ENCODE measurements at regions not wholly inside any gene's neighbourhood (a gene's known extent, or its start where the extent isn't known, plus 50 kb on each side); places are given as distances from the start of the nearest gene placed in this dataset.

DNA sequence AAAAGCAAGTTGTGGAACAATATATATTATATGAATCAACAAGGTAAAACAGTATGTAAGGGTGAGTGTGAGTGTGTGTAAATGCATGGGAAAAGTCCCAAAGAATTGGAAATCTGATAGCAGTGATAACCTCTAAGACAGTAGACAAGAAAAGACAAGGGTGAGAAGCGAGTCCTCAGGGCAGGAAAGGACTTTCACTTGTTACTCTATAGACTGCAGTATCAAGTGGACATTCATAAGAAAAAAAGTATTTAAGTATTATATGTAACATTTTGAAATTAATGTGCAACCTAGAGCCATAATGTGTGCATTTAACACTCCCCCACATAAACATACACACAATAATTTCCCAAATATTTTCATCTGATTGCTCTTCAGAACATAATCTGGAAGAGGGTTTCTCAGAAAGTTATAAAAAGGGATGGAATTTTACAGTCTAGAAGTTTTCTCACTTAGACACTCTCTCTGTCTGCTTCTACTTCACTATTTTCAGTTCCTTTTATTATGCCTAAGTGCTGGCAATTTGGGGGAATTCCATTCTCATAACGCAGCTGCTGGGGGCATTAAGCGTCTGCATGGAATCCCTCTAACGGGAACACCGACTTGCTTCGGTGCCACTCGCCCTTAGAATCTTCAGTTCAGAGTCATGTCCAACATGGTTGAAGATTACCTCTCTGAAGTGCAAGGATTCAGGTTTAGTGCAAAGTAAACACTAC lies 50.0 kb upstream of the CDIN1 start (continued):
- TF ChIP-seq, protein P1, sequence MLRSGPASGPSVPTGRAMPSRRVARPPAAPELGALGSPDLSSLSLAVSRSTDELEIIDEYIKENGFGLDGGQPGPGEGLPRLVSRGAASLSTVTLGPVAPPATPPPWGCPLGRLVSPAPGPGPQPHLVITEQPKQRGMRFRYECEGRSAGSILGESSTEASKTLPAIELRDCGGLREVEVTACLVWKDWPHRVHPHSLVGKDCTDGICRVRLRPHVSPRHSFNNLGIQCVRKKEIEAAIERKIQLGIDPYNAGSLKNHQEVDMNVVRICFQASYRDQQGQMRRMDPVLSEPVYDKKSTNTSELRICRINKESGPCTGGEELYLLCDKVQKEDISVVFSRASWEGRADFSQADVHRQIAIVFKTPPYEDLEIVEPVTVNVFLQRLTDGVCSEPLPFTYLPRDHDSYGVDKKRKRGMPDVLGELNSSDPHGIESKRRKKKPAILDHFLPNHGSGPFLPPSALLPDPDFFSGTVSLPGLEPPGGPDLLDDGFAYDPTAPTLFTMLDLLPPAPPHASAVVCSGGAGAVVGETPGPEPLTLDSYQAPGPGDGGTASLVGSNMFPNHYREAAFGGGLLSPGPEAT (IDR thresholded peaks at IDR 0.05; ENCODE audit: low read depth), result peak; percentile 94
- TF ChIP-seq EP300 (IDR thresholded peaks at IDR 0.05; ENCODE audit: borderline replicate concordance in 1 of 2, control insufficient read depth in 1 of 2, low read depth in 2 of 2, low read length in 2 of 2) (peak; percentile 10 to 75; a peak in 3 of 4 replicates), MXI1 (IDR thresholded peaks at IDR 0.05; ENCODE audit: low read depth, low read length) (no peak), ZNF622 (IDR thresholded peaks at IDR 0.05) (no peak), CREB1 (IDR thresholded peaks at IDR 0.05; ENCODE audit: low read depth) (no peak), YBX1 (IDR thresholded peaks at IDR 0.05) (no peak), NFYB (IDR thresholded peaks at IDR 0.05; ENCODE audit: insufficient read depth, low read depth, low read length) (no peak), CBX5 (IDR thresholded peaks at IDR 0.05; ENCODE audit: low read depth) (no peak), RELA (IDR thresholded peaks at IDR 0.05; ENCODE audit: borderline replicate concordance, partially characterized antibody) (peak; percentile 62), HDAC6 (IDR thresholded peaks at IDR 0.05; ENCODE audit: unreplicated experiment) (no peak), RFX5 (IDR thresholded peaks at IDR 0.05; ENCODE audit: low read depth, low read length) (no peak), RB1 (IDR thresholded peaks at IDR 0.05; ENCODE audit: borderline replicate concordance) (no peak), MTA2 (IDR thresholded peaks at IDR 0.05; ENCODE audit: low read depth) (peak; percentile 69), POU2F2 (IDR thresholded peaks at IDR 0.05; ENCODE audit: borderline replicate concordance, low read depth, low read length) (no peak), ZNF207 (IDR thresholded peaks at IDR 0.05; ENCODE audit: borderline replicate concordance) (no peak), RBBP5 (conservative IDR thresholded peaks at IDR 0.05) (no peak), CHD1 (IDR thresholded peaks at IDR 0.05; ENCODE audit: low read depth, low read length) (no peak), ATF7 (IDR thresholded peaks at IDR 0.05; ENCODE audit: low read depth) (no peak), ETV6 (conservative IDR thresholded peaks at IDR 0.05 in 1 of 2, IDR thresholded peaks at IDR 0.05 in 1 of 2; ENCODE audit: borderline replicate concordance in 1 of 2, low read depth in 1 of 2) (no peak), CREM (IDR thresholded peaks at IDR 0.05; ENCODE audit: low read depth) (no peak), LARP7 (IDR thresholded peaks at IDR 0.05) (no peak), ZNF24 (IDR thresholded peaks at IDR 0.05) (peak; percentile 51; the same call in 1 of the 2 replicates)
- TF ChIP-seq, protein P2, sequence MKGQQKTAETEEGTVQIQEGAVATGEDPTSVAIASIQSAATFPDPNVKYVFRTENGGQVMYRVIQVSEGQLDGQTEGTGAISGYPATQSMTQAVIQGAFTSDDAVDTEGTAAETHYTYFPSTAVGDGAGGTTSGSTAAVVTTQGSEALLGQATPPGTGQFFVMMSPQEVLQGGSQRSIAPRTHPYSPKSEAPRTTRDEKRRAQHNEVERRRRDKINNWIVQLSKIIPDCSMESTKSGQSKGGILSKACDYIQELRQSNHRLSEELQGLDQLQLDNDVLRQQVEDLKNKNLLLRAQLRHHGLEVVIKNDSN (IDR thresholded peaks at IDR 0.05; ENCODE audit: borderline replicate concordance, extremely low read length, insufficient read depth, low read depth, low read length), result no peak
- TF ChIP-seq, protein P3, sequence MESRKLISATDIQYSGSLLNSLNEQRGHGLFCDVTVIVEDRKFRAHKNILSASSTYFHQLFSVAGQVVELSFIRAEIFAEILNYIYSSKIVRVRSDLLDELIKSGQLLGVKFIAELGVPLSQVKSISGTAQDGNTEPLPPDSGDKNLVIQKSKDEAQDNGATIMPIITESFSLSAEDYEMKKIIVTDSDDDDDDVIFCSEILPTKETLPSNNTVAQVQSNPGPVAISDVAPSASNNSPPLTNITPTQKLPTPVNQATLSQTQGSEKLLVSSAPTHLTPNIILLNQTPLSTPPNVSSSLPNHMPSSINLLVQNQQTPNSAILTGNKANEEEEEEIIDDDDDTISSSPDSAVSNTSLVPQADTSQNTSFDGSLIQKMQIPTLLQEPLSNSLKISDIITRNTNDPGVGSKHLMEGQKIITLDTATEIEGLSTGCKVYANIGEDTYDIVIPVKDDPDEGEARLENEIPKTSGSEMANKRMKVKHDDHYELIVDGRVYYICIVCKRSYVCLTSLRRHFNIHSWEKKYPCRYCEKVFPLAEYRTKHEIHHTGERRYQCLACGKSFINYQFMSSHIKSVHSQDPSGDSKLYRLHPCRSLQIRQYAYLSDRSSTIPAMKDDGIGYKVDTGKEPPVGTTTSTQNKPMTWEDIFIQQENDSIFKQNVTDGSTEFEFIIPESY (IDR thresholded peaks at IDR 0.05), result no peak

All from GM12878 (cell line).